WERI-Rb-1 (cell line): ENCODE measurements at regions not wholly inside any gene's neighbourhood (a gene's known extent, or its start where the extent isn't known, plus 50 kb on each side); places are given as distances from the start of the nearest gene placed in this dataset.

ENCODE experiments used
- DNase-seq: peaks from one replicate; pipeline ENCODE4 v3.0.0-alpha.2; 2020
- H3K27ac ChIP-seq: fragments of 250-450 bp; sonication (Bioruptor Pico); 2 replicates; pipeline ENCODE4 v1.5.1; 2020; ENCODE audit warnings: mild to moderate bottlenecking, moderate library complexity
- H3K27me3 ChIP-seq: fragments of 250-450 bp; sonication (Bioruptor Pico); 2 replicates; pipeline ENCODE4 v1.5.1; 2021; ENCODE audit warnings: mild to moderate bottlenecking, low read depth, moderate library complexity; ENCODE audit not compliant: insufficient read depth, severe bottlenecking
- H3K36me3 ChIP-seq: fragments of 250-450 bp; sonication (Bioruptor Pico); 2 replicates; pipeline ENCODE4 v1.5.1; 2020; ENCODE audit warnings: mild to moderate bottlenecking, moderate library complexity
- H3K4me3 ChIP-seq: 2 replicates; pipeline ENCODE4 v1.5.1; 2011; ENCODE audit warnings: low read depth, mild to moderate bottlenecking, control low read depth, low read length
- H3K9me3 ChIP-seq: fragments of 250-450 bp; sonication (Bioruptor Pico); 2 replicates; pipeline ENCODE4 v1.5.1; 2021; ENCODE audit warnings: mild to moderate bottlenecking, moderate library complexity; ENCODE audit not compliant: severe bottlenecking
- CTCF ChIP-seq: IDR thresholded peaks from 2 replicates; pipeline ENCODE4 v1.5.1; 2011; ENCODE audit warnings: low read depth, mild to moderate bottlenecking, control low read depth, inconsistent platforms, low read length

DNA sequence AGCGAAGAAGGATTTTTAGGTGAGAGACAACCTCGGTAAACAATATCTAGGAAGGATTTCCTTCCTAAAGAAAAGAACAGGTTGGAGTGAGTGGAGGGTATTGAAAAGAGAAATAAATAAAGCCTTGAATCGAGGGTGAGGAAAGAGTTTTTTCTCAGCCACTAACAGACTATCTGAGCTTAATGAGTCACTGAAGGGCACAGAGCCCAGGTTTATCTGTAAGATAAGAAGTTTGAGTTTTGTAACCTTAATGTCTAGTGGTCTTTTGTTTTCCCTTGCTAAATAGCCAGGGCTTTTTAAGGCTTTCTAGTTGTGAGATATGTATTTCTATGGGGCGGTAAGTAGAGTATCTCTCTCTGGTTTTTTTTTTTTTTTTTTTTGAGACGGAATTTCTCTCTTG lies 394.5 kb upstream of the KIRREL3 start:
- no peak overlapping the region for H3K27ac ChIP-seq
- no peak overlapping the region for H3K4me3 ChIP-seq
- DNase-seq: no peak
- TF ChIP-seq CTCF: no peak
- H3K36me3 ChIP-seq: no peaks in the 10 kb centered on the region
- no peaks in the 10 kb centered on the region for H3K27me3 ChIP-seq
- H3K9me3 ChIP-seq: no peaks in the 10 kb centered on the region

GRCh38 chr11:127393460-127393997 lies 393.0 kb upstream of the KIRREL3 start:
- Histone ChIP-seq H3K27me3 (no peaks in the 10 kb centered on the region), H3K27ac (no peak overlapping the region), H3K36me3 (no peaks in the 10 kb centered on the region), H3K9me3 (no peaks in the 10 kb centered on the region), H3K4me3 (no peak overlapping the region)
- no peak for TF ChIP-seq CTCF
- no peak for DNase-seq

- peak; percentile 9 for DNase-seq
- H3K27me3 ChIP-seq: no peaks in the 10 kb centered on the region
- H3K27ac ChIP-seq: no peak overlapping the region
- H3K9me3 ChIP-seq: no peaks in the 10 kb centered on the region
- TF ChIP-seq CTCF: no peak
- H3K36me3 ChIP-seq: no peaks in the 10 kb centered on the region
- H3K4me3 ChIP-seq: no peak overlapping the region
Measured at GRCh38 chr11:127392575-127392974, 392.0 kb upstream of the KIRREL3 start.

DNA sequence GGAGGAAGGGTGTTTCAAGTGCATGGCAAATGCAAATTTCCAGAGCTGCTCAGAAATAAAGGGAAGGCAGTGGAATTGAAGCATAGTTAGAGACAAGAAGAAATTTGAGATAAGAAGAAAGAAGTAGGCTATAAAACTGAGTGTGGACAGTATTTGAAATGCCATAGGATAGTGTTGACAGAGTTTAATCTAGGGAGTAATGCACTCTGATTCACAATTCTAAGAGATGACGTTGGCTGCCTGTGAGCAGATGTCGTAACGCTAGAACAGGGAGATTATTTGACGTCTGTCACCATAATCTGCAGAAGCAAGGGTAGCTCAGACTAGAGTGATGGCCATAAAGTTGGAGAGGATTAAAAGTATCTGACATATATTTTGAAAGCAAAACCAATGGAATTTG lies 389.9 kb upstream of the KIRREL3 start:
- no peak for TF ChIP-seq CTCF
- Histone ChIP-seq H3K36me3 (no peaks in the 10 kb centered on the region), H3K9me3 (no peaks in the 10 kb centered on the region), H3K27ac (peak overlapping the region; percentile 42; the same call in 1 of the 2 replicates), H3K27me3 (no peaks in the 10 kb centered on the region), H3K4me3 (no peak overlapping the region)
- peak; percentile 43 for DNase-seq

GRCh38 chr11:127385071-127385470 lies 384.5 kb upstream of the KIRREL3 start:
- Histone ChIP-seq H3K36me3 (no peaks in the 10 kb centered on the region), H3K27ac (no peak overlapping the region), H3K9me3 (no peaks in the 10 kb centered on the region), H3K4me3 (no peak overlapping the region), H3K27me3 (no peaks in the 10 kb centered on the region)
- DNase-seq: no peak
- TF ChIP-seq CTCF: no peak

DNA sequence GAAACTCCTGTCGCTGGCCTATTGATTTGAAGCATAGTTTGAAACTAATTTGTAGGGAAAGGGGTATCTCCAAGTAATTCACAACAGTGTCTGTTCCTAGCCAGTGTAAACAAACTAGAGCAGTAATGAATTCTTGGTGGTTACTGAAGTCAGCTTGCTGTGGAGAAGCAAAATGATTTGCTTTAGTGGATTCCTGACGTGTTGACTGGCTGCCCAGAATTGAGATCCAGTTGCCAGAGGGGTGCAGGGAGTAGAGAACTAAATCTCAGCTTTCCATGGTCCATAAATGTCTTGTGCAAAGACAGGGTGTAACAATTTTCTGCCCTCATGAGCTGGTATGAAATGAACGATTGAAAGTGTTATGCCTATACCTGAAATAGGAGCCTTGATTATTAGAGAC lies 382.5 kb upstream of the KIRREL3 start:
- no peak for DNase-seq
- Histone ChIP-seq H3K9me3 (no peaks in the 10 kb centered on the region), H3K4me3 (no peak overlapping the region), H3K27me3 (no peaks in the 10 kb centered on the region), H3K36me3 (no peaks in the 10 kb centered on the region), H3K27ac (no peak overlapping the region)
- TF ChIP-seq CTCF: no peak
